HG03045 (cell line): ENCODE measurements at regions not wholly inside any gene's neighbourhood (a gene's known extent, or its start where the extent isn't known, plus 50 kb on each side); places are given as distances from the start of the nearest gene placed in this dataset.

Experiments used
- ATAC-seq: cut with Tn5 transposase; IDR thresholded peaks from one replicate; pipeline ENCODE4 v1.9.1; 2021; ENCODE audit warnings: mild to moderate bottlenecking, moderate library complexity; ENCODE audit not compliant: unreplicated experiment

DNA sequence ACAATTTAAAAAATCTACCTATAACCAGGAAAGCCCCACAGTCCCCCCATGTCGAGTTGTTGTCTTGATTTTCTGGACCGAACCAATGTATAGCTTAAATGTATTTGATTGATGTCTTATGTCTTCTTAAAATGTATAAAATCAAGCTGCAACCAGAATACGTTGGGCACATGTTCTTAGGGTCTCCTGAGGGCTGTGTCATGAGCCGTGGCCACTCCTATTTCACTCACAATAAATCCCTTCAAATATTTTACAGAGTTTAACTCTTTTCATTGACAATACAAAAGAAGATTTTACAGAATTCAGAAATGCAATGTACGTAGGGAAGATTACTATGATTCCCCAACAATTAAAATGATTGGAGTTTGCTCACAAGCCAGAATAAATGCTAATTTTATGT, 428.7 kb upstream of the RAG2 start:
- ATAC-seq: no peak

- no peak for ATAC-seq
Observed at GRCh38 chr11:37026326-37026725, 428.3 kb upstream of the RAG2 start.

DNA sequence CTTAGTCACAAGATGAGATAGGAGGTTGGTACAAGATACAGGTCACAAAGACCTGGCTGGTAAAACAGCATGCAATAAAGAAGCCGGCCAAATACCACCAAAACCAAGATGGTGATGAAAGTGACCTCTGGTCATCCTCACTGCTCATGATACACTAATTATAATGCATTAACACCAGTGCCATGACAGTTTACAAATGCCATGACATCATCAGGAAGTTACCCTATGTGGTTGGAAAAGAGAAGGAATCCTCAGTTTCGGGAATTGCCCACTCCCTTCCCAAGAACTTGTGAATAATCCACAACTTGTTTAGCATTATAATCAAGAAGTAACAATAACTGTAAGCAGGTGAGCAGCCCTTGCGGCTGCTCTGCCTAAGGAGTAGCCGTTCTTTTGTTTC, 408.5 kb upstream of the RAG2 start:
- no peak for ATAC-seq

GRCh38 chr11:37002831-37003230, 404.8 kb upstream of the RAG2 start:
- no peak for ATAC-seq

- no peak for ATAC-seq
Observed at GRCh38 chr11:36997656-36998055, 399.6 kb upstream of the RAG2 start.

DNA sequence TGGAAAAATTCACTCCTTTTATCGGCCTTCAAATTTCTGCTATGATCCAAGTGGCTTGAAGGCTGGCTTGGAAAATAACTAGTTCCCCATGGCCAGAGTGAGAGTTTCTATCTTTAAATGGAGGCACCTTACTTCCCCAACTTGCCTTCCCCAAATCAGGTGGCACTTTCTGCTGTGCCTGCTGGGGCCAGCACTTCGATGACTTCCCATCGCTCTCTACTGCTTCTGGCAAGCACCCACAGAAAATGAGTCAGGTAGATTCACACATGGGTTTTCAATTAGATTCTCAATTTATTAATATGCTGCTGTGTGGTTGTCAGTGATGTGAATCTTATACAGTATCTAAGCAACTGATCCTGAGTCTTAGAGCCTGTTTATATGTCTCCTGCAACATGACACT, 398.8 kb upstream of the RAG2 start:
- no peak for ATAC-seq

DNA sequence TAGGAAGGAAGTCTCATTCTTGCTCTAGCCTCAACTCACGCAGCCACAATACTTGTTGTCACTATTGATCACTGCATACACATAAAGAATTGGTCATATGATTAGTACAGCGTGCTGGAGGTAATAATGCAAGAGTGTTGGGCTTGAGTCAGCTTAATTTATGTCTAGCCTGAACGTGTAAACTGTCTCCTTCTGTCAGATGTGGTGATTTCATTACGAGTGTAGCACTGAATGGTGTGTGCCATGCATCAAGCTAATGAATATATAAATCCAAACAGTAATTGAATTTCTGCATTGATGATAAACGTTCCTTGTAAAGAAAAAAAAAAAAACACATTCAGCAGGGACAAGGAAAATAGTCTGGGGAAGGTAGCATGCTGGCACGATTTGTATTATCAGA, 396.2 kb upstream of the RAG2 start:
- no peak for ATAC-seq

DNA sequence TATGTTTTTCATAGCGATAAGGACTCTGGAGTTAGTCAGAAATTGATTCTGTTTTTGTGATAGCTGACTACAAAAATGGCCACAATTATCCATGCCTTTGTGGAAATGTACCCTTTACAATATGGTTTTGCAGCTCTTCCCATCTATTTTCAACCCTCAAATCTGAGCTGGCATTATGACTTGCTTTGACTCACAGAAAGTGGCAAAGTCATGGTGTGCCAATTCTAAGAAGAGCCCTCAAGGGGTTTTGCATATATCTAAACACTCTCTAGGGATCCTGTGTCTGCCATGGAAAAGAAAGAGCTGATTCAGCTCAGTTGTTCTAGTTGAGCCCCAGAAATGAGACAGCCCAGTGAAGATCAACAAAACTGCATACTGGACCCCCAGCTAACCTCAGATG, 390.5 kb upstream of the RAG2 start:
- ATAC-seq: no peak

GRCh38 chr11:36985562-36985961, 387.5 kb upstream of the RAG2 start:
- no peak for ATAC-seq

- ATAC-seq: no peak
Observed at GRCh38 chr11:36976741-36977140, 378.7 kb upstream of the RAG2 start.

DNA sequence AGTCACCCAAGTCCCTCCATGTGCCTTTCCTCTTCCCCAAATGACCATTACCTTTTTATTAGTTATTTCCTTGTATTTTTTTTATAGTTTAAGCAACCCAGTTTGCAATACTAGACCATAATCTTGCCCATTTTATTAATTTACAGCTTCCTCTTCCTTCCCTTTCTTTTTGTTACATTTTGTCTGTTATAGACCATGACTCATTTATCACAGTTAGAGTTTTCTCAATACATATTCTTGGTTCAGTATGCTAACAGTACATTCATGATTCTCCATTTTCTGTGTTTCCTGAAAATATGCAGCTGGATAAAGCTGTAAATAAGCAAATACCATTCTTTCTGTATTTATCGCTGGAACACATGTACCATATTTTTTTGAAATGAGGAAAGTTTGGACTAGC, 376.7 kb upstream of the RAG2 start:
- no peak for ATAC-seq

DNA sequence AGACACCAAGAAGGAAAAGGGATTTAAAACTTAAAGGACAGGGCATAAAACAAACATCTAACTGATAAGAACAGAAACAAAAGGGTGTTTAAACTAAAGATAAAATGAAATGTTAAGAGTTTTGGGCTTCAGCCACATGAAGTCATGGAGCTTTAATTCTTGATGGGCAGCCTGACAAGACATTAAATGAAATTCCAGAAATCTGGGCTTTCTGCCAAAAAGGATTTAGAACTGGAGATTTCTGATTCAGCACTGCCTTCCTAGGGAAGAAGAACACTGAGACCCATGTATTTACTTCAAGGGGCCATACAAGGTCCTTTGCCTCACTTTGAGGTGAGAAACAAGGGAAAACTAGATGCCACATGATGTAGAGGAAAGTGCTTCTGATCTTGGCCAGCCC, 355.9 kb upstream of the RAG2 start:
- no peak for ATAC-seq

- no peak for ATAC-seq
Observed at GRCh38 chr11:36948460-36949127, 350.6 kb upstream of the RAG2 start.

DNA sequence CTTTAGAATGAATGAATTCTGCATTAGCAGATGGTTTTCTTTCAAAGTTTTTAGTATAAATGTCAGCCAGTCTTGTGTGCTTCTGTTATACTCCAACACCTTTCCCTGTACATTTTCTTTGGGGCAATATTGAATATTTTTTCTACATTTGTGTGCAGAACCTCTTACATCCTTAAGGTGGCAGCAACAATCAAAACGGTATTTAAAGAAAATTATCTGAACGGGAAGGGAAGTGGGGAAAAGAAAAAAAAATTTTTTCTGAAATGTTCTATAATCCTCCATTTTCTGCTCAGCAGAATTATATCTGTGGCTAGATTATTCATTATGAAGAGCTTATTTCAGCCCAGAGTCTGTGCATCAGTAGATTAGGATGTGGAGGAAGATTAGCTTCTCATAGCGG, 347.3 kb upstream of the RAG2 start:
- no peak for ATAC-seq

DNA sequence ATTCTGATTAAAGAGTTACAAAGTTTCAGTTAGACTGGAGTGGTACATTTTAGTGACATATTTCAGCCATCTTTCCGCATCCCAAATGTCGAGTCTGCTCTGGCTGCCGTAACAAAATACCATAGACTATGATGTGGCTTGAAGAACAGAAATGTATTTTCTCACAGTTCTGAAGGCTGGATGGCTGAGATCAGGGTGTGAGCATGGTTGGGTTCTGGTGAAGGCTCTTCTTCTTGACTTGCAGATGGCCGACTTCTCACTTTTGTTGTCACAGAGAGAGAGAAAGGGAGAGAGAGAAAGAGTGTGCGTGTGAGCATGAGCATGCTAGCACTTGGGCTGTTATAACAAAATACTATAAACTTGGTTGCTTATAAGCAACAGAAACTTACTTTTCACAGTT, 335.4 kb upstream of the RAG2 start:
- ATAC-seq: no peak

GRCh38 chr11:36931139-36931538, 333.1 kb upstream of the RAG2 start:
- no peak for ATAC-seq

- ATAC-seq: no peak
Observed at GRCh38 chr11:36930256-36930655, 332.2 kb upstream of the RAG2 start.

DNA sequence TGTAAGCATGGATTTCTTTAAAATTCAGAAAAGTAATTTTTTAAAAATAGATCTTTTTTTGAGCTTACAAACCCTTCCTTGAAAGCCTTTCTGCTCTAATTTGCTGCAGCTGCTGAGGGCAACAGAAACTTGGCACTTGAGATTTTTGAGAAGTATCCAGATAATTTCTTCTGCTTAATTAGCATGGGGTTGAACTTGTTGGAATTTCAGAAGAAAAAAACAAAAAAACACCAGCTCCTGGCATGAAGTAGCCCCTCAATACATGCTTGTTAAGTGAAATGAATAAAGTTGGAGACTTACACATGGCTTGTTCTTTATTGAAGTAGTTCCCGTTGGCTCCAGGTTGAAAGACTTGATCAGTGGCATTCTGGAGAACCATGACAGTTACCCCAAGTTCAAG, 331.4 kb upstream of the RAG2 start:
- no peak for ATAC-seq

- no peak for ATAC-seq
Observed at GRCh38 chr11:36928621-36929020, 330.6 kb upstream of the RAG2 start.

DNA sequence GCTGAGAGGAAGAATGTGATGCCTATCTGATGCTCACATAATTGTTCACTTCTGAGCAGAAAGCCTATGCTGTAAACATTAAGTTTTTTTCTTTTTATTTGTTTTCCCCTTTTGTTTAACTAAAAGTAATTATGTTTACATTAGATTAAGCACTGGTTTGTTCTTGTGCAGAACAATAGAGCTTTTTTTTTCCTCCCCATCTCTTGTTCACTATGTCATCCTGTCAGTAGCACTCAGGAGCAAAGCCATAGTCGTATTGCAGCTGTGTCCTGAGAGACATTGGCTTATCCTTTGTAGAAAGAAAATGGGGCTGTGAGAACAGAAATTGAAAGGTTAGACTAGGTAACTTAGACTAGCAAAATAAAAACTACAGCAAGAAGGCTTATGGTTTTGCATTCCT, 301.8 kb upstream of the RAG2 start:
- ATAC-seq: no peak

- no peak for ATAC-seq
Observed at GRCh38 chr11:36890841-36891240, 292.8 kb upstream of the RAG2 start.

DNA sequence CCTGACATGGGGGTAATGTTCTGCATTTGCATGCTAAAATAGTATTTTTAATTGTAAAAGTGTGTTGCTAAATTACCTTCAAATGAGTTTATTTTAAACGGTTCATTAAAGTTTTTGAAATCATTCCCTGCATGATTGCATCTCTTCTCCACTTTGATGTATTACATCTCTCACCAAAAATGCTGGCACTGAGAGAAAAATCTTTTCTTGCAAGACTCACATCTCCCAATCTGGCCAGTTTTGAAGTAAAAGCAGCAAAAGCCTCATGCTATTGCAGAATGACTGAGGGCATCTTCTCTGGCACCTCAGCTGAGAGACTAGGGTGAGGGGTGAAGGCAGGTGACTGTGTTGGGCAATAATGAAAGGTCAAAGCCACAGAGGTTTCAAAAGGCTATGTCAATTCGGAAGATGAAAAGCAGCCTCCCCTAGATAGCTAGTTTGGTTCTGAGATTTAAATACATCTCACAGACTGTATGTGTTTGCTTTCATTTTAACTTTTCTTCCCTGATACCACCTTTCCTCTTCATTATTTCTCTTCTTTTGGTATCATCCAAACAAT, 292.2 kb upstream of the RAG2 start:
- ATAC-seq: no peak

DNA sequence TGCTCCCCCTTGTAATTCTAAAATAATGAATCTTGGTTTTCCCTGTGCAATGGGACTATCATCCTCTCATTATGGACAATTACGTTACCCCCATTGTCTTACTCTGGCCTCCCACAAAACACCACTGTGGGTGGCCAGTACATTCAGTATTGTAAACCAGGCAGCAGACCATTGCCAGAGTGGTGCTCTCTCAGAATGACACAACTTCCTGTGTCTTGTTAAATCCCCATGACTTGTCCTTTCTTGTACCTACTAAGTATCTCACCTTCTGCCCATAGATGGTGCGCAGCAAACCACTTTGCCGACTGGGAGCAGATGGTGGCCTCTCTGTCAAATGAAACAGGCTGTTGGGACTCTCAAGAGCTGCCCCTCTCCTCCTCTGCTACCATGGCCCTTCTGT, 287.1 kb upstream of the RAG2 start:
- ATAC-seq: no peak
